ENCODE measurements at regions not wholly inside any gene's neighbourhood (a gene's known extent, or its start where the extent isn't known, plus 50 kb on each side); places are given as distances from the start of the nearest gene placed in this dataset.

GRCh38 chr6:167567142-167568033 lies 242.5 kb downstream of the TTLL2 start:
- no peaks in the 10 kb centered on the region for H3K36me3 ChIP-seq (ENCODE audit: insufficient read depth, low read length, poor library complexity, severe bottlenecking)
- H3K4me1 ChIP-seq (ENCODE audit: insufficient read depth, low read length, poor library complexity, severe bottlenecking) = no peaks in the 10 kb centered on the region
- no peak for DNase-seq (ENCODE audit: low spot score)
- H3K9me3 ChIP-seq (ENCODE audit: low read depth, low read length, poor library complexity, severe bottlenecking) = no peaks in the 10 kb centered on the region
- POLR2A ChIA-PET (ENCODE audit: low non-redundant PET) = no interaction called here
- BruUV-seq (replicated peaks) = no TSS peak
- no peak overlapping the region for H3K27ac ChIP-seq (ENCODE audit: low read depth, low read length, poor library complexity, severe bottlenecking)
- CTCF ChIA-PET = no interaction called here
- no peak for TF ChIP-seq CTCF (conservative IDR thresholded peaks at IDR 0.05; ENCODE audit: low read depth, low read length)
- no peak for TF ChIP-seq EZH2 (IDR thresholded peaks at IDR 0.05; ENCODE audit: borderline replicate concordance, low read depth, low read length, poor library complexity, severe bottlenecking)
- no peaks in the 10 kb centered on the region for H3K27me3 ChIP-seq (replicated peaks; ENCODE audit: insufficient read depth, low read depth, low read length, poor library complexity)
- intact Hi-C loops (cut with micrococcal nuclease; ENCODE audit: unreplicated experiment) = no loop called here
- no peak overlapping the region for H3K4me3 ChIP-seq (ENCODE audit: low read depth, low read length, poor library complexity, severe bottlenecking)

GRCh38 chr6:167568407-167569024 lies 243.6 kb downstream of the TTLL2 start:
- CTCF ChIA-PET = no interaction called here
- Histone ChIP-seq H3K9me3 (ENCODE audit: low read depth, low read length, poor library complexity, severe bottlenecking) (no peaks in the 10 kb centered on the region), H3K4me3 (ENCODE audit: low read depth, low read length, poor library complexity, severe bottlenecking) (no peak overlapping the region), H3K27ac (ENCODE audit: low read depth, low read length, poor library complexity, severe bottlenecking) (no peak overlapping the region), H3K4me1 (ENCODE audit: insufficient read depth, low read length, poor library complexity, severe bottlenecking) (no peaks in the 10 kb centered on the region), H3K36me3 (ENCODE audit: insufficient read depth, low read length, poor library complexity, severe bottlenecking) (no peaks in the 10 kb centered on the region), H3K27me3 (replicated peaks; ENCODE audit: insufficient read depth, low read depth, low read length, poor library complexity) (no peaks in the 10 kb centered on the region)
- POLR2A ChIA-PET (ENCODE audit: low non-redundant PET) = interaction anchor here (0.7 kb wide), 1 partner anchor 73 kb away, joined by 14 read pairs; no protein-coding TSS in a partner anchor
- no peak for DNase-seq (ENCODE audit: low spot score)
- TF ChIP-seq EZH2 (IDR thresholded peaks at IDR 0.05; ENCODE audit: borderline replicate concordance, low read depth, low read length, poor library complexity, severe bottlenecking) = no peak
- no peak for TF ChIP-seq CTCF (conservative IDR thresholded peaks at IDR 0.05; ENCODE audit: low read depth, low read length)
- intact Hi-C loops (cut with micrococcal nuclease; ENCODE audit: unreplicated experiment) = no loop called here
- no TSS peak for BruUV-seq (replicated peaks)

GRCh38 chr6:167569041-167569805 lies 244.3 kb downstream of the TTLL2 start:
- H3K4me1 ChIP-seq (ENCODE audit: insufficient read depth, low read length, poor library complexity, severe bottlenecking) = no peaks in the 10 kb centered on the region
- ChIA-PET CTCF (interaction anchor here (0.6 kb wide), 1 partner anchor 249 kb away, joined by 3 read pairs; no protein-coding TSS in a partner anchor), POLR2A (ENCODE audit: low non-redundant PET) (interaction anchor here (0.7 kb wide), 1 partner anchor 74 kb away, joined by 14 read pairs; no protein-coding TSS in a partner anchor)
- DNase-seq (ENCODE audit: low spot score) = no peak
- intact Hi-C loops (cut with micrococcal nuclease; ENCODE audit: unreplicated experiment) = no loop called here
- BruUV-seq (replicated peaks) = no TSS peak
- H3K27me3 ChIP-seq (replicated peaks; ENCODE audit: insufficient read depth, low read depth, low read length, poor library complexity) = no peaks in the 10 kb centered on the region
- no peaks in the 10 kb centered on the region for H3K9me3 ChIP-seq (ENCODE audit: low read depth, low read length, poor library complexity, severe bottlenecking)
- no peak for TF ChIP-seq CTCF (conservative IDR thresholded peaks at IDR 0.05; ENCODE audit: low read depth, low read length)
- TF ChIP-seq EZH2 (IDR thresholded peaks at IDR 0.05; ENCODE audit: borderline replicate concordance, low read depth, low read length, poor library complexity, severe bottlenecking) = no peak
- H3K4me3 ChIP-seq (ENCODE audit: low read depth, low read length, poor library complexity, severe bottlenecking) = no peak overlapping the region
- no peak overlapping the region for H3K27ac ChIP-seq (ENCODE audit: low read depth, low read length, poor library complexity, severe bottlenecking)
- H3K36me3 ChIP-seq (ENCODE audit: insufficient read depth, low read length, poor library complexity, severe bottlenecking) = no peaks in the 10 kb centered on the region

All from A673 (cell line).